Ramos (cell line): ENCODE measurements at regions not wholly inside any gene's neighbourhood (a gene's known extent, or its start where the extent isn't known, plus 50 kb on each side); places are given as distances from the start of the nearest gene placed in this dataset.
"Not testable (repeated sequence)": the region's sequence is repeated elsewhere in the genome, so short reads cannot be mapped to it uniquely, and the experiment has no call there.

Experiments
- in situ Hi-C: fragments of 300-500 bp; cut with MboI; formaldehyde crosslinking; loops from one replicate; pipeline ENCODE4 v1.14.3; 2022; ENCODE audit warnings: low sequenced_read_pairs; ENCODE audit not compliant: unreplicated experiment

DNA sequence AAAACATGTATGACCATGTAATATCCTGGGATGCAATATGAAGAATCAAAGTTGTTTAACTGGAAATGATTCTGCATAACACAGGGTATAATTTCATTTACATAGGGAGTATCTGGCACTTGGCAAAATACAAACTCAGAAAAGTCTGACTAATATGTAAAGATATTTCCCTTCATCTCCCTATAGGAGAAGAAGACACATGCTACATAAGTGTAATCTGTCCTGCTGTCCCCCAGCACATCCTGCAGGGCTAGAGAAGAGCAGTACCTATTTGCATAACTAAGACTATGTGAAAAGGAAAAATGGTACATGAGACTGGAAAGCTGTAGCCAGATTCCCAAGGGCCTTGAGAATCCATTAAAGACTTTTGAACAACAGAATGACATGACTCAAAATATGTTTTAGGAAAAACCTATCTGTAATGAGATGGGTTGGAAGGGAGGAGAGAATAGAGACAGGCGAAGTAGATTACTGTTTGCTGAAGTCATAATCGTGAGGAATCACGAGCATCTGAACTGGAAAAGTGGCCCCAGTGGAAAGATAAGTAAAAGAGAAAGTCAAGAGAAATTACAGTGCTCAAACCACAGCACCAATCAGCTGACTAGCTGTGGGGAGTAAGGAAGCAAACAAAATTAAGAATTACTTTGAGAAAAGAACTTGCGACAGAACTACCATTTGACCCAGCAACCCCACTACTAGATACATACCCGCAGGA lies 155.1 kb upstream of the HMGA2 start:
- in situ Hi-C loops, result no loop called here

DNA sequence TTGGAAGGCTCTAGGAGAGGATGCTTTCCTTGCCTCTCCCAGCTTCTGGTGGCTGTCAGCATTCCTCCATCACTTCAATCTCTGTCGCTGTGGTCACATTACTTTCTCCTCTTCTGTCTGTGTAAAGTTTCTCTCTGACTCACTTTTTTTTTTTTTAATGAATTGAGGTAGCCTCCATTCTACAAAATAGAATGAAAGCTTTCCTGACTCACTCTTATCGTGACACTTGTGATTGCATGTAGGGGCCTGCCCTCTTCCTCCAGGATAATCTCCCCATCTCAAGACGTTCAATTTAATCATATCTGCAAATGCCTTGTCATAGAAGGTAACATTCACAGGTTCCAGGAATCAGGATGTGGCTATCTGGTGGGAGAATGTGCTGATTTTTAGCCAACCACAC lies 153.5 kb upstream of the HMGA2 start:
- in situ Hi-C loops, result no loop called here

DNA sequence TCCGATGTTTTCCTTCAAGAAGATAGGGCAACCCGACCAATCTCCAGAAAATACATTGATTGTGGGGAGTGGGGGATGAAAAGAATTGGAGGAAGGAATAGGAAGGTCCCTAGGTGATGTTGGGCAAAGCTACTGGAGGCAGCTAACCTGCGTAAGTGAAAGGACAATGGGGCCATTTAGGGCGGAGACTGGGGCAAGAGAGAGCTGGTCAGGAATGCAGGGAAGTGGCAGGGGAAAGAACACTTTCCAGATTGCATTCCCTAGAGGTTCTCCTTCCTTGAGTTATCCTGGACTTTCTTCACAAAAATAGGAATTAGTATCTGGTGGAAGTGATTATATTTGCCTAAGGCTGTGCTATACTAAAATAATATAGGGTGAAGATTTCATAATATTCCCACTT lies 151.8 kb upstream of the HMGA2 start:
- in situ Hi-C loops, result no loop called here

DNA sequence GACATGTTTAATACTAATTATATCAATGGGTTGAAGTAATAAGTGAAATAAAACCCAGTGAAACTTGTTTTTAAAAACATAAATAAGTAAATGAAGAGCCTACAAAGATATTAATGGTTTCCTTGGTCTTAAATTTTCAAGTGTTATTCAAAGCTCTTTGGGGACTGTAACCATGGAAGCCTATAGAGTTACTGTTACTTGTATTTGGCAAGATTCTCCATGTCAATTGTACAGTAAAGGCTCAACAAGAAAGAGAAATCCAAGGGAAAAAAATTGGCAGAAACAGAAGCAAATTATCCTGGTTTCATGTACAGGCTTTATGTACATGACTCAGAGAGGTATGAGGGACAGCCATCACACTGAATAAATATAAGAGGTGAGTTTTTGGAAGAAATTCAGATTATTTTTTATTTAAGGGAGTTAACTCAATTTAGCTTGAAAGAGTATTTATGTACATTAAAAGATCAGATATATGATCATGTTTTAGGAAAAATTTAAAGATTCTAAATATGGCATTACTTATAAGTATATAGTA lies 151.1 kb upstream of the HMGA2 start:
- in situ Hi-C loops, result no loop called here

DNA sequence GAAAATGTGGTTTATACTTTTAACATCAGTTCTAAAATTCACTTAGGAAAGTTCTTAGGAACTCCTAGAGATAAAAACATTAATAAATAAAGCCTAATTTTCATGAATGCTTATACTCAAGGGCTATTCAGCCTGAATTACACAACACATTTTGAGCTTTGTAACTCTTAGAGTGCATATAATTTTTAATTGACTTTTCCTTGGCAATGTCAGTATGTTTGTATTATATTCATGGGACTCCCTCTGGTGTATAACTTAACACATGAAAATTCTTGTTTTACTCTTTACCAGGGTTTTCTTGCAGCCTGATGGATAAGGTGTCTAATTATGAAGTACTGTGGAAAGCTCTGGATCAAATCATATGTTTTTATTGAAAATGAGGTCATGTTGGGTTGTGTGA lies 150.6 kb upstream of the HMGA2 start:
- in situ Hi-C loops, result no loop called here

DNA sequence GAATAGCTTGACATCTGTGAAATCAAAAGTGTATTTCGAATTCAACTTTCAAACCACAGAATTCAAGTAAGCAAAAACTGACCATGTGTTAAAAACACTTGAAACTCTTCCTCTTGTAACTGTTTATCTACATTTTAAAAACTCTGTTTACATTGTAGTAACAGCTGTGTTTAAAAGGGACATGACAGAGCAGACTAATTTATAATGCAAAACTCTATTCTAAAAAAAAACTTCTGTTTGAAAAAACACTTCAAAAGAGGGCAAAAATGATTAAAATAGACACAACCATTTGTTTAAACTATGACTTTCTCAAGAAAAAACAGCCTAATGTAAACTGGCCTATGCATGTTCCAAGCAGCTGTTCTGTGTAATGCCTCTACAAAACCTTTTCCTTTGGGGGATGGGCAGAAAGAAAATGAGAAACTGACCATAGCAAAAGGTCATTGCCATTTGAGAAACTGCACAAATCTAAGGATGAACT lies 149.1 kb upstream of the HMGA2 start:
- in situ Hi-C loops, result no loop called here

DNA sequence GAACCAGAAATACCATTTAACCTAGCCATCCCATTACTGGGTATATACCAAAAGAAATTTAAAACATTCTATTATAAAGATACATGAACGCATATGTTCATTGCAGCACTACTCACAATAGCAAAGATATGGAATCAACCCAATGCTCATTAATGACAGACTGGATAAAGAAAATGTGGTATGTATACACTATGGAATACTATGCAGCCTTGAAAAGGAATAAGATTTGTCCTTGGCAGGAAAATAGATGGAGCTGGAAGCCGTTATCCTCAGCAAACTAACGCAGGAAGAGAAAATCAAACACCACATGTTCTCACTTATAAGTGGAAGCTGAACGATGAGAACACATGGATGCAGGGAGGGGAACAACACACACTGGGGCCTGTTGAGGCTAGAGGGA lies 146.1 kb upstream of the HMGA2 start:
- in situ Hi-C loops, result not testable (repeated sequence)

DNA sequence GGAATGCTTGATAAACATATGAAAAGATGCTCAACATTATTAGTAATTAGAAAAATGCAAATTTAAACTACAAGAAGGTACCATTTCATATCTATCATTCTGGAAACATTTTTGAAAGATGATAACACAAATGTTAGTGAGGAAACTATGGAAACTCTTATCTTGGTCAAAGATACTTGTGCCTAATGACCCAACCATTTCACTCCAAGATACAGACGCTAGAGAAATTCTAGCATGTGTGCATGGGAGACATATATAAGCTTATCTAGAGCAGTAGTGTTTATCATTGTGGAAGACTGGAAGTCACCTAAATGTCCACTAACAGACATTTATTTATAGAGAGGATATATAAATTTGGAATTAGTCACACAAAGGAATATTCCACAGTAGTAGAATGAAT lies 143.1 kb upstream of the HMGA2 start:
- in situ Hi-C loops, result no loop called here

DNA sequence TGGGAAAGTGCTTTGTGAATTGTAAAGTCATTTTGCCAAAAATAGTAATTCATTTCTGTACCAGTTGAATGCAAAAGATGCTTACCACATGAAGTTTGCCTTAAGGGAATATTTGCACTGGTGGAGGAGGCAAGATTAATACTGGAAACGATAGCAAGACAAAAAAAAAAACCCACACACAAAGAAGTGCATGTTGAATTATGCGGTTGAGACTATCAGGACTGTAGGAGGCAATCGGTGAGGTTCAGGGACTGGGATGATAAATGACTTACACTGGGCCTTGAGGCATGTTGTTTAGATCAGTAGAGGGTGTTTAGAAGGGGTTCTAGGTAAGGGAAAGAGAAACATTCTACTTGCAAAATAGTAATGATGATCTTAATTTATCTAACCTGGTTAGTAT lies 142.2 kb upstream of the HMGA2 start:
- in situ Hi-C loops, result no loop called here

DNA sequence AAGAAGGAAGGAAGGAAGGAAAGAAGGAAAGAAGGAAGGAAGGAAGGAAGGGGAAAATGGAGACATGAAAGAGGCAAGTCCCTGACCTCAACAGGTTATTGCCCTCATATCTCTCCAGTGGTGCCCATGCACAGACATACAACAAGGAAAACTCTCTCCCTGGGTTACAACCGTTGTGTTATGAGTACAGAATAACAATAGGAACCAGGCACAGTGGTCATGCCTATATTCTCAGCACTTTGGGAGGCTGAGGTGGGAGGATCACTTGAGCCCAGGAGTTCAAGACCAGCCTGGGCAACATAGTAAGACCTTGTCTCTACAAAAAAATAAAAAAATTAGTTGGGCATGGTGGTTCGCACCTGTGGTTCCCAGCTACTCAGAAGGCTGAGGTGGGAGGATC lies 139.4 kb upstream of the HMGA2 start:
- in situ Hi-C loops, result no loop called here

DNA sequence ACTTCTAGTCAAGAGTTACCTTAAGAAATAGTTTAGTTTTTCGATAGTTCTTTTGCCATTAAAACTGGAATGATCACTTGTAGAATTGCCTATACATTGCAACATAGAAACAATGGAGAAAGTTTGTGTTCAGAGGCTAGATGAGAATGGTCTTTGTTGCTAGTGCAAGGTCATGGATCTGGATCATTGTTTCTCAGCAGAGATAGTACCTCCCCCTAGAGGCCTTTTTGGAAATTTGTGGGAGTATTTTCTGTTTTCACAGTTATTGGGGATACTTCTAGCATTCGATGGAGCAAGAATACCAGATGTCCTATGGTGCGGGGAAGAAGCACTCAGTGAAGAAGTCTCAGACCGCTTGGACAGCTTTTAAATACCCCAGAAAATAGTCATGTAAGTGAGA lies 138.8 kb upstream of the HMGA2 start:
- in situ Hi-C loops, result no loop called here

DNA sequence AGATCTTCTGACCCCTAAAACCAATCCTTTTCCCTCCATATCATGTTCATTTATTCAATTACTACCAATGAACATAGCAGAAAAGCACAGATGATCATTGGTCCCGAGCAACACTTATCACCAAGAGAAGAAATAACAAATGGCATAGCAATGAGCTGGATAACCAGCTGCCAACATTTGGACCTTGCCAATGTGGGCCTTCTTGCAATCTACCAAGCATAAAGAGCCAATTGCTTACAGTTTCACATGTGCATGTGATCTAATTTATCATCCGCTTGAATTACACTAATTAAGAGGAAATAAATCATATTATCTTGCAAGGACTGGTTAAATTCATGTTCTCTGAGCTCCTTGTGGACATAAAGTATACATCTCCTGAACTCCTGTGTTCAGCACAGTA lies 134.8 kb upstream of the HMGA2 start:
- in situ Hi-C loops, result no loop called here

DNA sequence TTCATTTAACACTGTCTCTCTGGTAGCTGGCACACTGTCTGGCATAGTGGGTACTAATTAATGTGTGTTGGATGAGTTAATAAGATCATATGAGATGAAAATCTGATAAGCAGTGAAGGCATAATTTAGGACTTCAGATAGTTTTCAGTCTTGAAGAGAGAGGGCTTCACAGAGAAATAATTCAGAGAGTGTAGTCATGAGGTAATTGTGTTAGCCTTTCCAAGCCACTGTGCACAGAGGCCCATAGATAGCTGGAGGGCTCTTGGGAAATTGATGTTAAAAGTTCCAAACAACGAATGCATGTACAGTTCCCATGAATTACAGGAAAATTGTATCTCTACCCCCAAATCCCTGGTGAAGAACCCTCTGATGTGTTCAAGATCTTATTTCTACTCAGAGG lies 133.8 kb upstream of the HMGA2 start:
- in situ Hi-C loops, result no loop called here

DNA sequence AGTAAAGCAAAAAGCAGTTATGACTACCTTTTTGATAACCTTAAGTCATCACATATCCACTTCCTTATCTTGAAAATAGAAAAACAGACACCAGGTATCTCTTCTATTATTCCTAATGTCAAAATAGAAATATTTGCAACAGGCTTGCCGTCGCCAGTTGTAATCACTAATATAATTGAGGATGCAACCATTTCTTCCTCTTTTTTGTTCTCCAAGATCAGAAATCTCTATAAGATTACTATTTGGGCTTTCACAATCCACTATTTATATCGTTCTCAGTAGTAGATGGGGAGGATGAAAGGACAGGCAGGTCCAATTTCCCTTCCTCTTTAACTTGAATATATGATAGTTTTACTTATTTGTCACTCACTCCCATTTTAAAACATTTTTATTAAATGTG lies 130.2 kb upstream of the HMGA2 start:
- in situ Hi-C loops, result no loop called here

DNA sequence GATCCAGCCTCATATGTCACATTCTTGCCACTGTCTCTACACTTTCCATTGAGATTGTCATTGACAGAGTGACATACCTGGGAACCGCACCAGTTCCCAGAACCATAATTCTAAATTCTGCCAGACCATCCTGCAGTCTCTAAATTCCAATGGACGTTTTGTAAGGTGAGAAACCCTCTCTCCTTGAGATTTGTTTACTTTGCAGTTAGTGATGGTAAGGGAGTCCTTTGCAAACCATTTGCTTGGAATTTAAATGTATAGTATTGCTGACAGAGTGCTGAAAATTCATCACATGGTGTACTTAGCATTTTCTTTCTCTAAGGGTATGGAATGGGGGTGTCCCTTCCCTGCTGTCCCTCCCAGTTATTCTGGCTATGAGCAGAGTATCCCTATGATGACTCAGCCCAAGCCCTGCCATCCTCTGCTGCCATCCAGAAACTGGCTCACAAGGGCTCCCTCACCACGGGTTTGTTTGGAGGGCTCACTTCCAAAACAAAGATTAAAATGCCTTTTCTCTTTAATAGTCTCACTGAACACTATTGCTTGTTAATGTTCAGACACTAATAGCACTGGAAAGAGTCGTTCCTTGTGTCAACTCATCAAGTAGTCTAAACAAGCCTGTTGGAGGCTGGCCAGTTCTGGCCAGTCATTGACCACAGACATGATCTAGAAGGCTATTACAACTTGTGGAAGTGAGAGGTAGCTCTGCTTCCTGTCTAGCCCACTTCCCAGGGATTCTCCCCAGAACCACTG lies 129.0 kb upstream of the HMGA2 start:
- in situ Hi-C loops, result no loop called here

DNA sequence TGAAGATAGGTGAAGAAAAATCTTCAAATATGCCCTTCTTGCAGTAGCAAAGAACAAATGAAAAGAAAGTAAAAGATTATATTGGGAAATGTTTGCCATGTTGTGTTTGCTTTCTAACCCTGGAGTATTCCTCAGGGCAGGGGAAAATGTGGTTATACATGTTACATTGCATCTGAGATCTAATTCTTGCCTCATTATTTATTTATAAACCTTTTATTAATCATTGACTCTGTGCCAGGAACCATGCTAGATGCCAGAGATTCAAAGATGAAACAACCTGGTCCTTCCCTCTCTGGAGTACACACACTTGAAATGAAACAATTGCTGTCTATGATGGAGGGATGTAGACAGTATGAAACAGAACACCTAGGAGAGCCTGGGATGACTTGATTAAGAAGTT lies 128.1 kb upstream of the HMGA2 start:
- in situ Hi-C loops, result no loop called here

DNA sequence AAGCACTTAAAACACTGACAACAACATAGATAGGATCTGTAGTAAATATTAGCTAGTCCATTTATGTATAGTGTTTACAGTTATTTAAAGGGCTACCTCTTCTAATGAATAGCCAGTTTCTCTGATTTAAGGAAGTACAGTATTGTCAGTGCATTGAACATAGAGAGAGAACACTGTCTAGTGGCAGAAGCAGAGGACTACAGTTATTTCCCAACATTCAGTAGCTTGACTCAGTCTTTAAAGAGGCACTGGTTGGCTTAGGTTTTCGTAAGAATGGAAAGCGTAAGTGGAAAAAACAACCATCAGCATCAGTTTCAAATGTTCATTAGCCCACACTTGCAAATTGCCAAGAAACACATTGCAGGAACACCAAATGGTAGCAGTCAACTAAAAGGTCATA lies 125.0 kb upstream of the HMGA2 start:
- in situ Hi-C loops, result no loop called here

DNA sequence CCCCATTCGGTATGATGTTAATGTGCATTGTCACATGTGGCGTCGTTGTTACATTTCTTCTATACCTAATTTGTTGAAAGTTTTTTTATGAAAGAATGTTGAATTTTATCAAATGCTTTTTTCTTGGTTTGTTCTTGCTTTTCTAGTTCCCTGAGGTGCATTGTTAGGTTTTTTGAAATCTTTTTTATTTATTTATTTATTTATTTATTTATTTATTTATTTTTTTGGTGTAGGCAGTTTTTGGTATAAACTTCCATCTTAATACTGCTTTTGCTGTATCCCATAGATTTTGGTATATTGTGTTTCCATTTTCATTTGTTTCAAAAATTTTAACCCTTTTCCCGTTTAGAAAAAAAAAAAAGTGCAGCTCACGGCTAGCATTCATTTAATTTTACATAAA lies 121.1 kb upstream of the HMGA2 start:
- in situ Hi-C loops, result no loop called here

DNA sequence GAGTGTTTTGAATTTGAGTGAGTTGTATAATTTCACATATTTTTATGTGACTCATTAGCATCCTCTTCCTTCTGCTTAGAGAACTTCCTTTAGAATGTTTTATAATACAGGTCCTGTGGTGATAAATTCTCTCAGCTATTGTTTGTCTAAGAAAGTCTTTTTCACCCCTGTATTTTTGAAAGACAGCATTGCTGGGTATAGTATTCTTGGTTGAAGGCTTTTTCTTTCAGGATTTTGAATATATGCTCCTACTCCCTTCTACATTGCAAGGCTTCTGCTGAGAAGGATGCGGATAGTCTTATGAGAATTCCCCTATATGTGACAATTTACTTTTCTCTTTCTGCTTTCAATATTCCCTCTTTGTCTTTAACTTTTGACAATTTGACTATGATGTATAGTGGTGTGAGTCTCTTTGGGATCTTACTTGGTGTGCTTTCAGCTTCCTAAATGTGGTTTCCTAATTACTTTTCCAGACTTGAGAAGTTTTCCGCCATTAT lies 118.9 kb upstream of the HMGA2 start:
- in situ Hi-C loops, result no loop called here

DNA sequence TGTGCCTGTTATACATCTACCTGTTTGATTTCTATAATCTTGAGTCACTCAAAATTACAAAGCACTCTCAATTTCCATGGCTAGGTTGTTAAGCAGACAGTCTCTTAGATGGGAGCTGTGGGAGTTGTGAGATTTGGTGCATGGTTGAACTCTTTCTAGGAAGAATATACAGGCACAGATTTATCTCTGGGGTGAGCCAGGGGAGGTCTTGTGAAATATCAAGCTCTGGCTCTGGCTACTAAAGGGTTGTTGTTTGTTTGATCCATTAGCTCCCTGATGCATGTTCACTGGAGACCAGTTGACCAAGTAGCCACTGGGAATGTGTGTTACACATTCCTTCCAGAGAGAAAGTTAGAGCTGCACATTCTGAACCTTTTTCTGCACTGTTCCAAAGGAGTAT lies 117.2 kb upstream of the HMGA2 start:
- in situ Hi-C loops, result no loop called here

DNA sequence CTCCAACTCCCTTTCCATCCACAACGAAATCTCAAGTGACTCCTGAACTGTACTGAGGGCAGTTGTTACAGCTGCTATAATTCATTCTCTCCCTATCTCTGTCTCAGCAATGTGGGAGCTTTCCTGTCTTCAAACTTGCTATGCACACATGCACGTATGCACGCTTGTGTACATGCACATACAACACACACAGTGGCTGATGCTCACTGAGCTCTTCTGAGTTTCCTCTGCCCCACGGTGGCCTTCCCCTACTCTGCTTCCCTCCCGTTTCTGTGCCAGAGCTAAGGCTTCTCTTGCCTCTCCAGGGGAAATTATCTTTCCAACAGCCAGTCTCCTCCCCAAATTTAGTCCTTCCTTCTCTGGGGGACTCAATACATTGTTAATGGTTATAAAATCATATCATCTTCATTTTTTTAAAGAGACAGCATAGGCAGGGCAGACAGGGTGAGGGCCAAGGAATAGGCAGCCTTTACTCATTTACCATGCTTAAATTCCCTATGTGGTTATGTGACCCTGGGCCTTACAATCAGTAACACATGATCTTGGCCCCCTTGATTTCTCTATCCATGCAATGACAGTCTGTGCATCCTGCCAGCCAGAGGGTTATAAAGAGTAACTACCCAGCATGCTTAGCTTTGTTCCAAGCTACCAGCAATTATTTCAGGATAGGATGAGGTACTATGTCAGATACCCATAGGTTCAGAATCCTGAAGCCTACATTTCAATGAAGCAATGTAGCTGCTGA lies 111.9 kb upstream of the HMGA2 start:
- in situ Hi-C loops, result no loop called here
